GM12891 (cell line): ENCODE measurements at regions not wholly inside any gene's neighbourhood (a gene's known extent, or its start where the extent isn't known, plus 50 kb on each side); places are given as distances from the start of the nearest gene placed in this dataset.

Experiments used
- DNase-seq: peaks from one replicate; pipeline ENCODE4 v3.0.0; 2011; ENCODE audit warnings: low spot score; ENCODE audit not compliant: insufficient read length
- FAIRE-seq: peaks from 2 replicates; lab custom pipeline; 2011; peaks lifted over from hg19 to GRCh38; lab: Jason Lieb, UNC
- PAX5 ChIP-seq: IDR thresholded peaks from 2 replicates; pipeline ENCODE4 v1.6.1; 2011; ENCODE audit warnings: low read length, moderate library complexity, mild to moderate bottlenecking; ENCODE audit not compliant: insufficient read depth, severe bottlenecking
- POLR2A ChIP-seq: IDR thresholded peaks from 2 replicates; pipeline ENCODE4 v1.6.1; 2011; ENCODE audit warnings: low read depth, low read length, control low read depth
- POLR2AphosphoS5 ChIP-seq: IDR thresholded peaks from 2 replicates; pipeline ENCODE4 v1.6.1; 2011; ENCODE audit warnings: low read depth, low read length, control low read depth
- POU2F2 ChIP-seq: IDR thresholded peaks from 2 replicates; pipeline ENCODE4 v1.6.1; 2011; ENCODE audit warnings: low read depth, mild to moderate bottlenecking, control low read depth, low read length, moderate library complexity
- SPI1 ChIP-seq: IDR thresholded peaks from 2 replicates; pipeline ENCODE4 v1.6.1; 2011; ENCODE audit warnings: low read depth, low read length, control low read depth
- TAF1 ChIP-seq: IDR thresholded peaks from 2 replicates; pipeline ENCODE4 v1.6.1; 2011; ENCODE audit warnings: low read depth, low read length, control low read depth

DNA sequence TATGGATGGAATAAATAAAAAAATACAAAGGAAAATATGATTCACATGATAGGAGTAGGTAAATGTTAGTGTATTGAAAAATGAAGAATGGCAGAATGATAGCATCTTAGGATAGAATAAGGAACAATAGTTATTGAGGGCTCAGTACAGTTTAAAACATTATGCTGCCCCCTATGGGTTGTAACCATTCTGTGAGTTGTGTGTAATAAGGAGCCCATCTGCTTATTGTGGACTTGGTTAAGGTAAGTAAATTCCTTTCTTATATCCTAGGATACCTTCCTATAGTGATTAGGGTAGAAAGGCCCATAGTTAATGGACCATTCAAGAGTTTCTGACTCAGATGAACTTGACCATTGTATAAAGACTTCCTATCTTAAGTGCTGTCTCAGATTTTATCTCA lies 195.8 kb downstream of the PDHA2 start:
- DNase-seq = no peak
- TF ChIP-seq SPI1 (no peak), POU2F2 (no peak), PAX5 (no peak), POLR2AphosphoS5 (no peak), POLR2A (no peak), TAF1 (no peak)
- FAIRE-seq = peak; percentile 9

DNA sequence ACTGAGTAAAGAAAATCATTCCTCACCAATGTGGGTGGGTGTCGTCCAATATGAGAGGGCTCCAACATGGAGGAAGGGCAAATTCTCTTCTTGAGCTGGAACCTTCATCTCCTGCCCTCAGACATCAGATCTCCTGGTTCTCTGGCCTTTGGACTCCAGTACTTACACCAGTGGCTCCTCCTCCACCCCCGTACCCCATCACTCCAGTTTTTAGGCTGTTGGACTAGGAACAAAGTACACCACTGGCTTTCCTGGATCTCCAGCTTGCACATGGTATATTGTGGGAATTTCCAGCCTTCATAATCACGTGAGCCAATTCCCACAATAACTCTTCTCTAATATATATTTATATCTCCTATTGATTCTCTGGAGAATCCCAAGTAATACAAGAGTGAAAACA lies 196.9 kb downstream of the PDHA2 start:
- no peak for FAIRE-seq
- TF ChIP-seq SPI1 = no peak
- TF ChIP-seq POLR2AphosphoS5 = no peak
- TF ChIP-seq POU2F2 = no peak
- no peak for TF ChIP-seq POLR2A
- TF ChIP-seq PAX5 = no peak
- TF ChIP-seq TAF1 = no peak
- DNase-seq = no peak

DNA sequence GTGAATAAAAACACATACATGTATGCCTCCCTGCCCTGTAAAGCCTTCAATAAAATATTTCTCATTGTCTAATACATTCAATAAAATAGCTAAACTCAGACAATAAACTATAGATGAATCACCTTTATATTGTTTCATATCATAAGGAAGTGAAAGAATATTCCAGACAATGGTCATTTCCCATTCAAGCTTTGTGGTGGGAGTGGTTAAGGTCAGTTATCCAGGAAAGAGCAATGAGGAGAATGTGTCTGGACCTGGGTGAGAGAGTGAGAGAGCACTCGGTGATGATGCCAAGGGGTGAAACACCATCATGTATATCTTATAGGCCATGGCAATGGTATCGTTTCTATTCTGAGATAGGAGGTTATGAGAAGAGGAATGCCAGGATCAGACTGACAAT lies 197.8 kb downstream of the PDHA2 start:
- no peak for FAIRE-seq
- no peak for TF ChIP-seq POLR2AphosphoS5
- no peak for TF ChIP-seq POU2F2
- TF ChIP-seq TAF1 = no peak
- no peak for TF ChIP-seq SPI1
- TF ChIP-seq PAX5 = no peak
- no peak for TF ChIP-seq POLR2A

GRCh38 chr4:96039217-96039616 lies 199.3 kb downstream of the PDHA2 start:
- no peak for TF ChIP-seq TAF1
- DNase-seq (no peak), FAIRE-seq (no peak)

More for the DNA sequence above, 197.8 kb downstream of the PDHA2 start:
- DNase-seq = no peak

DNA sequence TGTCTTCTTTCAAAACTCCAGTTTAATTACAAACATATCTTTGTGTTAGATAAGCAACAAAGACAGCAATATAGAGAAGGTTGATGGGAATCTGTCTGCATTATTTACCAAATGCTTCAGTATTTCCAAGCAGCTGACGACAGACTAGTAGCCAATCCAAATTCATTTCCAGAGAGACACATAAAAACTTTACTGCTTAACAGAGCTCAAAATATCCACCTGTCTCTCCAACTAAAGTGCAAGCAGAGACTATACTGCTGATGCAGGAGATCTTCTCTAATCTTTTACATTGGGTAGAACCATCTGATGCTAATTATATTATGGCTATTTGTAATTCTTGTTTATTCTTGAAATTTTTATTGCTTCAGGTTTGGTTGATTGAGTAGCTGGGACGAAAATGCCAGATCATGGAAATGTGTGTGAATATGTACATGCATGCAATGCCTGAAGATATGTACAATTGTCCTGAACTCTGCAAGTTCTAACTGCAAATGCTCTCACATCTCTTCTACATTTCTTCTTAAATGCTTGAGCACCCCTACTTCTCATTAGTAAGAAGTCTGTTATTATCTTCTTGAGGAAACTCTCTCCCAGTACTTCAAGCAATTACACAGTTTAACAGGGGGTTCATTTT lies 200.0 kb downstream of the PDHA2 start:
- no peak for TF ChIP-seq TAF1
- TF ChIP-seq PAX5 = no peak
- TF ChIP-seq POLR2AphosphoS5 = no peak
- no peak for FAIRE-seq
- DNase-seq = no peak

GRCh38 chr4:96044971-96045370 lies 205.1 kb downstream of the PDHA2 start:
- FAIRE-seq (no peak), DNase-seq (no peak)
- TF ChIP-seq POLR2A = no peak
- TF ChIP-seq POLR2AphosphoS5 = no peak
- no peak for TF ChIP-seq PAX5
- TF ChIP-seq POU2F2 = no peak
- no peak for TF ChIP-seq SPI1
- no peak for TF ChIP-seq TAF1

GRCh38 chr4:96052827-96053226 lies 212.9 kb downstream of the PDHA2 start:
- DNase-seq (no peak), FAIRE-seq (no peak)
- TF ChIP-seq POLR2A = no peak
- TF ChIP-seq PAX5 = no peak
- no peak for TF ChIP-seq POLR2AphosphoS5
- no peak for TF ChIP-seq SPI1

DNA sequence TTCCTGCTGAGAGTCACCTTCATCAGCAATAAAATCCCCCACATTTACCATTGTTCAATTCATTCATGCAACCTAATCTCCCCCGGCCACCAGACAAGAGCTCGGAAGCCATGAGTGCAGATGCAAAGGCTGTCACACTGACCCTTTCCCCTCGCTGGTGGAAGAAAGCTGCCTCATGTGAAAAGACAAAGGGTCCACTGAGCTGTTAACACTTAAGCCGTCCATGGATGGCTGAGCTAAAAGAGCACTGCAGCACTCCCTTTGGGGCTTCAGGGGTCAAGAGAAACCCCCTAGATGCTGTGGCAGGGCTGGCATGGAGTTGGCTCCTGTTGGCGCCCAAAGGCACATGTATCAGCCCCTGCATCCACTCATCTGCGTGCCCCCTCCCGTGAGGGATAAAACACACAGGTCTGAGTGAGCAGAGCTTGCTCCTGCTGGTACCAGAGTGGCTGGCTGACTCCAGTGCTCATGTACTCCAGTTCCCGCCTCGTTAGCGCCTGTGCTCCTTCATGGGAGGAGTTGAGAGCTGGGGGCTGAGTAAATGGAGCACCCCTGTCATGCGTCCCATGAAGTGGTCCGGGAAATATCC lies 216.5 kb downstream of the PDHA2 start:
- DNase-seq (no peak), FAIRE-seq (no peak)
- no peak for TF ChIP-seq POU2F2
- no peak for TF ChIP-seq POLR2AphosphoS5
- no peak for TF ChIP-seq PAX5
- no peak for TF ChIP-seq POLR2A
- no peak for TF ChIP-seq TAF1
- TF ChIP-seq SPI1 = no peak

GRCh38 chr4:96063639-96064038 lies 223.7 kb downstream of the PDHA2 start:
- no peak for DNase-seq
- no peak for FAIRE-seq
- TF ChIP-seq SPI1 (no peak), POU2F2 (no peak), POLR2A (no peak), POLR2AphosphoS5 (no peak), PAX5 (no peak), TAF1 (no peak)

GRCh38 chr4:96073461-96073860 lies 233.6 kb downstream of the PDHA2 start:
- FAIRE-seq (no peak), DNase-seq (no peak)
- TF ChIP-seq POLR2AphosphoS5 (no peak), POU2F2 (no peak), PAX5 (no peak), POLR2A (no peak), TAF1 (no peak), SPI1 (no peak)
